ENCODE measurements at regions not wholly inside any gene's neighbourhood (a gene's known extent, or its start where the extent isn't known, plus 50 kb on each side); places are given as distances from the start of the nearest gene placed in this dataset.

GRCh38 chr6:147627411-147627810 lies 118.9 kb downstream of the SAMD5 start:
- no peak for FAIRE-seq

GRCh38 chr6:147633191-147633590 lies 124.7 kb downstream of the SAMD5 start:
- FAIRE-seq, result no peak
- Histone ChIP-seq H3K4me3 (no peak overlapping the region), H3K4me1 (no peaks in the 10 kb centered on the region), H3K9me3 (no peaks in the 10 kb centered on the region), H3K4me2 (no peak overlapping the region), H3K27ac (no peak overlapping the region)
- no peak for ATAC-seq
- POLR2A ChIA-PET, result no interaction called here
- no peak for TF ChIP-seq ZFP36 (IDR thresholded peaks at IDR 0.05; ENCODE audit: borderline replicate concordance, partially characterized antibody)
- TF ChIP-seq POLR2A (IDR thresholded peaks at IDR 0.05; ENCODE audit: low read length), result no peak
- no peak for TF ChIP-seq EP300 (IDR thresholded peaks at IDR 0.05)
- TF ChIP-seq NR3C1 (IDR thresholded peaks at IDR 0.05), result no peak
- TF ChIP-seq CHD2 (IDR thresholded peaks at IDR 0.05; ENCODE audit: low read length, partially characterized antibody), result no peak
- CTCF ChIA-PET, result interaction anchor here (0.7 kb wide), 1 partner anchor 1133 kb away, joined by 3 read pairs; no protein-coding TSS in a partner anchor
- WGBS (ENCODE audit: missing lambda C conversion rate), result 75% methylated on average over 9 of the region's 9 CpGs
- DNase-seq (ENCODE audit: low read depth in 1 of 2, low spot score in 1 of 2), result no peak

More at GRCh38 chr6:147627411-147627810, 118.9 kb downstream of the SAMD5 start:
- Histone ChIP-seq H3K4me3 (no peak overlapping the region), H3K27ac (no peak overlapping the region), H3K4me1 (no peaks in the 10 kb centered on the region), H3K9me3 (no peaks in the 10 kb centered on the region), H3K4me2 (no peak overlapping the region)
- no peak for TF ChIP-seq ZNF302 (CRISPR knock-in tag; IDR thresholded peaks at IDR 0.05)
- TF ChIP-seq SMC3 (IDR thresholded peaks at IDR 0.05), result no peak
- no peak for TF ChIP-seq ZC3H11A (IDR thresholded peaks at IDR 0.05)
- no peak for TF ChIP-seq MAZ (IDR thresholded peaks at IDR 0.05; ENCODE audit: borderline replicate concordance, low read depth, low read length)
- no peak for TF ChIP-seq RCOR1 (IDR thresholded peaks at IDR 0.05; ENCODE audit: low read depth, low read length)
- no peak for TF ChIP-seq CEBPB (IDR thresholded peaks at IDR 0.05)
- no peak for TF ChIP-seq POLR2A (IDR thresholded peaks at IDR 0.05; ENCODE audit: low read length)
- no peak for TF ChIP-seq MAX (IDR thresholded peaks at IDR 0.05)
- no peak for TF ChIP-seq FOXS1 (CRISPR knock-in tag; IDR thresholded peaks at IDR 0.05)
- TF ChIP-seq RNF2 (IDR thresholded peaks at IDR 0.05; ENCODE audit: borderline replicate concordance, low read depth), result no peak
- no peak for TF ChIP-seq PHF8 (IDR thresholded peaks at IDR 0.05; ENCODE audit: borderline replicate concordance, low read depth)
- TF ChIP-seq NPAS2 (CRISPR knock-in tag; IDR thresholded peaks at IDR 0.05; ENCODE audit: borderline replicate concordance), result no peak
- no peak for TF ChIP-seq HOXA7 (CRISPR knock-in tag; IDR thresholded peaks at IDR 0.05)
- TF ChIP-seq TP53 (CRISPR knock-in tag; IDR thresholded peaks at IDR 0.05), result no peak
- TF ChIP-seq NFE2L2 (conservative IDR thresholded peaks at IDR 0.05; ENCODE audit: low read length), result no peak
- TF ChIP-seq HES2 (IDR thresholded peaks at IDR 0.05), result no peak
- no peak for TF ChIP-seq RARB (CRISPR knock-in tag; IDR thresholded peaks at IDR 0.05)
- TF ChIP-seq CHD4 (IDR thresholded peaks at IDR 0.05; ENCODE audit: borderline replicate concordance), result no peak
- TF ChIP-seq BCL3 (IDR thresholded peaks at IDR 0.05), result no peak
- no peak for TF ChIP-seq E2F6 (IDR thresholded peaks at IDR 0.05; ENCODE audit: borderline replicate concordance, low read depth)
- 90% methylated on average over 4 of the region's 4 CpGs for WGBS (ENCODE audit: missing lambda C conversion rate)
- ChIA-PET CTCF (no interaction called here), POLR2A (no interaction called here)
- DNase-seq (ENCODE audit: low read depth in 1 of 2, low spot score in 1 of 2) (no peak), ATAC-seq (no peak)

GRCh38 chr6:147637620-147638195 lies 129.2 kb downstream of the SAMD5 start:
- DNase-seq (ENCODE audit: low read depth in 1 of 2, low spot score in 1 of 2), result no peak
- FAIRE-seq, result no peak
- Histone ChIP-seq H3K4me1 (no peaks in the 10 kb centered on the region), H3K9me3 (no peaks in the 10 kb centered on the region), H3K27ac (no peak overlapping the region), H3K4me3 (no peak overlapping the region), H3K4me2 (no peak overlapping the region)
- ATAC-seq, result no peak
- 44% methylated on average over 6 of the region's 6 CpGs for WGBS (ENCODE audit: missing lambda C conversion rate)
- ChIA-PET POLR2A (no interaction called here), CTCF (no interaction called here)
- TF ChIP-seq MAZ (IDR thresholded peaks at IDR 0.05; ENCODE audit: borderline replicate concordance, low read depth, low read length), result no peak
- no peak for TF ChIP-seq MAFK (IDR thresholded peaks at IDR 0.05; ENCODE audit: partially characterized antibody)
- TF ChIP-seq SMC3 (IDR thresholded peaks at IDR 0.05), result no peak
- no peak for TF ChIP-seq HDAC2 (IDR thresholded peaks at IDR 0.05)
- TF ChIP-seq ATOH8 (CRISPR knock-in tag; IDR thresholded peaks at IDR 0.05; ENCODE audit: low read depth), result no peak
- no peak for TF ChIP-seq HOXA7 (CRISPR knock-in tag; IDR thresholded peaks at IDR 0.05)
- TF ChIP-seq RCOR1 (IDR thresholded peaks at IDR 0.05; ENCODE audit: low read depth, low read length), result no peak
- TF ChIP-seq HOXB5 (CRISPR knock-in tag; IDR thresholded peaks at IDR 0.05), result no peak
- TF ChIP-seq HOXB13 (CRISPR knock-in tag; IDR thresholded peaks at IDR 0.05; ENCODE audit: low read depth), result no peak
- TF ChIP-seq ESRRA (IDR thresholded peaks at IDR 0.05; ENCODE audit: borderline replicate concordance, low read length), result no peak
